Left lobe of liver (tissue), 2 donors: ENCODE measurements at regions not wholly inside any gene's neighbourhood (a gene's known extent, or its start where the extent isn't known, plus 50 kb on each side); places are given as distances from the start of the nearest gene placed in this dataset.

Experiments
- ATAC-seq: fragments of 200-7000 bp; cut with Tn5 transposase; one replicate; pipeline ENCODE4 v1.9.1; 2020; ENCODE audit warnings: mild to moderate bottlenecking, moderate library complexity
- DNase-seq: peaks from one replicate; pipeline ENCODE4 v3.0.0-alpha.2; 2020; ENCODE audit warnings: low spot score
- donor health status: DM: no; HTN: no; CAD: no; lungs with moderate emphysema.
- donor health status: DM: no; HTN: yes; CAD: no.

- ATAC-seq: no peak
- DNase-seq: no peak
Observed at GRCh38 chr4:30783751-30784150, 63.6 kb downstream of the PCDH7 start.

GRCh38 chr4:30789219-30789671 is 69.1 kb downstream of the PCDH7 start:
- DNase-seq (no peak), ATAC-seq (no peak)

- no peak for DNase-seq
- ATAC-seq: no peak
Observed at GRCh38 chr4:30790123-30790522, 70.0 kb downstream of the PCDH7 start.

- ATAC-seq (no peak), DNase-seq (no peak)
Observed at GRCh38 chr4:30790998-30791397, 70.8 kb downstream of the PCDH7 start.

- no peak for ATAC-seq
Observed at GRCh38 chr4:30792601-30793000, 72.4 kb downstream of the PCDH7 start.

GRCh38 chr4:30801876-30802275 is 81.7 kb downstream of the PCDH7 start:
- no peak for ATAC-seq
- no peak for DNase-seq

More at GRCh38 chr4:30792601-30793000, 72.4 kb downstream of the PCDH7 start:
- no peak for DNase-seq

GRCh38 chr4:30802622-30803323 is 82.6 kb downstream of the PCDH7 start:
- no peak for DNase-seq
- no peak for ATAC-seq

GRCh38 chr4:30808276-30808675 is 88.1 kb downstream of the PCDH7 start:
- no peak for DNase-seq
- ATAC-seq: no peak

- no peak for ATAC-seq
- no peak for DNase-seq
Observed at GRCh38 chr4:30811296-30811695, 91.1 kb downstream of the PCDH7 start.

GRCh38 chr4:30815685-30816084 is 95.5 kb downstream of the PCDH7 start:
- DNase-seq: no peak
- ATAC-seq: no peak

- no peak for ATAC-seq
- no peak for DNase-seq
Observed at GRCh38 chr4:30817447-30817846, 97.3 kb downstream of the PCDH7 start.

- DNase-seq: no peak
- no peak for ATAC-seq
Observed at GRCh38 chr4:30818541-30818940, 98.4 kb downstream of the PCDH7 start.

GRCh38 chr4:30821275-30821674 is 101.1 kb downstream of the PCDH7 start:
- no peak for ATAC-seq
- no peak for DNase-seq

GRCh38 chr4:30821859-30822612 is 101.9 kb downstream of the PCDH7 start:
- DNase-seq (no peak), ATAC-seq (no peak)

GRCh38 chr4:30822911-30823551 is 102.9 kb downstream of the PCDH7 start:
- DNase-seq (no peak), ATAC-seq (no peak)

- DNase-seq (no peak), ATAC-seq (no peak)
Observed at GRCh38 chr4:30825008-30825770, 105.0 kb downstream of the PCDH7 start.

- DNase-seq (no peak), ATAC-seq (no peak)
Observed at GRCh38 chr4:30828264-30828926, 108.2 kb downstream of the PCDH7 start.

- DNase-seq (no peak), ATAC-seq (no peak)
Observed at GRCh38 chr4:30832639-30833038, 112.5 kb downstream of the PCDH7 start.

- DNase-seq (no peak), ATAC-seq (no peak)
Observed at GRCh38 chr4:30833206-30833605, 113.0 kb downstream of the PCDH7 start.

GRCh38 chr4:30835044-30835443 is 114.9 kb downstream of the PCDH7 start:
- DNase-seq: no peak
- ATAC-seq: no peak

- DNase-seq (no peak), ATAC-seq (no peak)
Observed at GRCh38 chr4:30836231-30836630, 116.1 kb downstream of the PCDH7 start.
